Lower leg skin (tissue), 3 donors: ENCODE measurements at regions not wholly inside any gene's neighbourhood (a gene's known extent, or its start where the extent isn't known, plus 50 kb on each side); places are given as distances from the start of the nearest gene placed in this dataset.
"Not testable (repeated sequence)": the region's sequence is repeated elsewhere in the genome, so short reads cannot be mapped to it uniquely, and the experiment has no call there.

Source experiments
- POLR2A ChIP-seq, 2 donors: fragments of 450-650 bp; IDR thresholded peaks; one replicate each; pipeline ENCODE4 v1.6.1; 2016 to 2017; ENCODE audit warnings: antibody characterized with exemption in 2 of 2, mild to moderate bottlenecking in 1 of 2, moderate library complexity in 1 of 2
- TF ChIP-seq, protein P1 (sequence below), 3 donors: fragments of 450-650 bp; IDR thresholded peaks; one replicate each; pipeline ENCODE4 v1.5.1; 2016; ENCODE audit warnings: antibody characterized with exemption in 3 of 3, mild to moderate bottlenecking in 3 of 3, moderate library complexity in 2 of 3

- TF ChIP-seq, protein P1, sequence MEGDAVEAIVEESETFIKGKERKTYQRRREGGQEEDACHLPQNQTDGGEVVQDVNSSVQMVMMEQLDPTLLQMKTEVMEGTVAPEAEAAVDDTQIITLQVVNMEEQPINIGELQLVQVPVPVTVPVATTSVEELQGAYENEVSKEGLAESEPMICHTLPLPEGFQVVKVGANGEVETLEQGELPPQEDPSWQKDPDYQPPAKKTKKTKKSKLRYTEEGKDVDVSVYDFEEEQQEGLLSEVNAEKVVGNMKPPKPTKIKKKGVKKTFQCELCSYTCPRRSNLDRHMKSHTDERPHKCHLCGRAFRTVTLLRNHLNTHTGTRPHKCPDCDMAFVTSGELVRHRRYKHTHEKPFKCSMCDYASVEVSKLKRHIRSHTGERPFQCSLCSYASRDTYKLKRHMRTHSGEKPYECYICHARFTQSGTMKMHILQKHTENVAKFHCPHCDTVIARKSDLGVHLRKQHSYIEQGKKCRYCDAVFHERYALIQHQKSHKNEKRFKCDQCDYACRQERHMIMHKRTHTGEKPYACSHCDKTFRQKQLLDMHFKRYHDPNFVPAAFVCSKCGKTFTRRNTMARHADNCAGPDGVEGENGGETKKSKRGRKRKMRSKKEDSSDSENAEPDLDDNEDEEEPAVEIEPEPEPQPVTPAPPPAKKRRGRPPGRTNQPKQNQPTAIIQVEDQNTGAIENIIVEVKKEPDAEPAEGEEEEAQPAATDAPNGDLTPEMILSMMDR (IDR thresholded peaks at IDR 0.05) = not testable (repeated sequence)
- TF ChIP-seq POLR2A (IDR thresholded peaks at IDR 0.05) = not testable (repeated sequence)
Observed at GRCh38 chrX:3512150-3512549, 165.7 kb upstream of the MXRA5 start.
